ENCODE measurements at regions not wholly inside any gene's neighbourhood (a gene's known extent, or its start where the extent isn't known, plus 50 kb on each side); places are given as distances from the start of the nearest gene placed in this dataset.

DNA sequence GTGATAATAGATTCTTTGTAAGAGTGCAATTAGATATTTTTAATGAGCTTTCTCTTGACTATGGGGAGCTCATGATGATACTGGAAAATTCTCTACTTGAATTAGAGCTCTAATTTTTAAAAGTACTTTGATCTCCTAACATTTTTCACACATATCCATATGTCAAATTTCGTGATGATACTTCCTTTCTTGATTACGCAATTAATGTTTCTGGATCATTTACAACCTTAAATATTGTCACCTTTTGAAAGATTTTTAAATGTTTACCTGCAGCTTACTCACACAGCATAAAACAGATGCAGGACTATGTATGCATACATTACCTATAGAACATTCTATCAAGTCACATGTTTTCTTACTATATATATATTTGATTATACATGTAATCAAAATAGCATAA is 598.5 kb upstream of the DSEL start:
- Histone ChIP-seq H3K9me3 (ENCODE audit: control insufficient read depth, low read length) (no peaks in the 10 kb centered on the region), H3K4me1 (ENCODE audit: control insufficient read depth, insufficient read depth, low read length) (no peaks in the 10 kb centered on the region), H3K27me3 (ENCODE audit: control insufficient read depth, insufficient read depth) (no peaks in the 10 kb centered on the region), H3K27ac (ENCODE audit: low read length) (no peak overlapping the region), H3K4me3 (ENCODE audit: low read length) (no peak overlapping the region)
- intact Hi-C loops (cut with DNase I), result no loop called here
- DNase-seq (no peak), ATAC-seq (no peak)
- WGBS, result 87% methylated on average over 2 of the region's 2 CpGs

DNA sequence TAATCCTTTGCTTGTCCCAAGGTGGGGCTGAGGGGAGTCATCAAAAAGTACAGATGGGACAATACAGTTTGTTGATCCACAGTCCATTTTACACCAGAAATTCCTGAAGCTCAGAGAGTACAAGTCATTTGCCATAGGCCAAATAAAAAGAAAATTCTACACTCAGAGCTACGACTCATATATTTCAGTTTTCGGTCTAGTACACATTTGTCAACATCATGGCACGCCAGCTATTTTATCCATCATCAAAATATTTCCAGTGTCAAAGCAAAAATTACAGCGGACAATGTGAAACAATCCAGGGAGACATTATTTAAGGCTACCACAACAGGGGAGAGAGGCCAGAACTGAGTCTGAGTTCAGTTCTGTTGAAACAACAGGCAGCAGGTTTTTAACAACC is 587.5 kb upstream of the DSEL start:
- ATAC-seq (no peak), DNase-seq (no peak)
- H3K4me3 ChIP-seq (ENCODE audit: low read length), result no peak overlapping the region
- 91% methylated on average over 4 of the region's 4 CpGs for WGBS
- no peaks in the 10 kb centered on the region for H3K4me1 ChIP-seq (ENCODE audit: control insufficient read depth, insufficient read depth, low read length)
- intact Hi-C loops (cut with DNase I), result no loop called here
- H3K9me3 ChIP-seq (ENCODE audit: control insufficient read depth, low read length), result no peaks in the 10 kb centered on the region
- no peak overlapping the region for H3K27ac ChIP-seq (ENCODE audit: low read length)
- H3K27me3 ChIP-seq (ENCODE audit: control insufficient read depth, insufficient read depth), result no peaks in the 10 kb centered on the region

DNA sequence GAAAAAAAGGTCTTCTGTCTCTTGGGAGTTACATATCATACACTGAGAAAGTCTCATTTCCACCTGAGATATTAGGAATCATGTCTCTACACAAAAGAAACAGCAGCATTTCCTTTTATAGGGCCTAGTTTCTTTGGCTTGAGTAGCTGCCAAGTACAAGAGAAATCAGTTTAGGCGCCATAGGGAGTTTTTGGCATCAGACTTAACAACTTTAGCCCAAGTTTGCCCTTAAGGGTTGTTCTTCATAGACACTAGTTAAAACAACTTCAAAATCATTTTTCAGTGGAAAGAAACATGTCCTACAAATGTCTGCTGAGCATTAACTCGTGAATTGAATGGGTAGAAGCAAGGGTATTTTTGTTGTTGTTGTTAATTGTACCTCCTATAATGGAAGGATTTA is 587.0 kb upstream of the DSEL start:
- intact Hi-C loops (cut with DNase I), result no loop called here
- ATAC-seq, result no peak
- no peak overlapping the region for H3K27ac ChIP-seq (ENCODE audit: low read length)
- no peaks in the 10 kb centered on the region for H3K9me3 ChIP-seq (ENCODE audit: control insufficient read depth, low read length)
- 60% methylated on average over 2 of the region's 2 CpGs for WGBS
- no peaks in the 10 kb centered on the region for H3K4me1 ChIP-seq (ENCODE audit: control insufficient read depth, insufficient read depth, low read length)
- no peaks in the 10 kb centered on the region for H3K27me3 ChIP-seq (ENCODE audit: control insufficient read depth, insufficient read depth)
- DNase-seq, result no peak
- no peak overlapping the region for H3K4me3 ChIP-seq (ENCODE audit: low read length)

DNA sequence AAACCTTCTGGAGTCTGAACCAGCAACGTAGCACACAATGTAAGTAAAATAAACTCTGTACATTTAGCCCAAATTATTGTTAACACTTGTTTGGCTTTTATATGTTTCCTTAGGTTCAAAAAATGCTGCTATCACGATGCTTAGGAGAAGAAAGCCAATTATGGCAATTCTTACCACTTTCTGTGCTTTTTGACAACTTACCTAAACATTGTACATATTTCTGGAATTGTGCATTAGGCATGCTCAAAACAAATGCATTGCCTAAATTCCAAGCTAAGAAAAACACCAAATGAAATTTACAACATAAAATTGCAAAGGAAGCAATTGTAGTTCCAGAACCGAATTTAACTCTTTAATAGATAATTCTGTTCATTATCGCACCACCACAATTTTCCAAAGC is 585.6 kb upstream of the DSEL start:
- DNase-seq (no peak), ATAC-seq (no peak)
- Histone ChIP-seq H3K4me3 (ENCODE audit: low read length) (no peak overlapping the region), H3K9me3 (ENCODE audit: control insufficient read depth, low read length) (no peaks in the 10 kb centered on the region), H3K4me1 (ENCODE audit: control insufficient read depth, insufficient read depth, low read length) (no peaks in the 10 kb centered on the region), H3K27ac (ENCODE audit: low read length) (no peak overlapping the region), H3K27me3 (ENCODE audit: control insufficient read depth, insufficient read depth) (no peaks in the 10 kb centered on the region)
- intact Hi-C loops (cut with DNase I), result no loop called here
- 74% methylated on average over 4 of the region's 4 CpGs for WGBS

DNA sequence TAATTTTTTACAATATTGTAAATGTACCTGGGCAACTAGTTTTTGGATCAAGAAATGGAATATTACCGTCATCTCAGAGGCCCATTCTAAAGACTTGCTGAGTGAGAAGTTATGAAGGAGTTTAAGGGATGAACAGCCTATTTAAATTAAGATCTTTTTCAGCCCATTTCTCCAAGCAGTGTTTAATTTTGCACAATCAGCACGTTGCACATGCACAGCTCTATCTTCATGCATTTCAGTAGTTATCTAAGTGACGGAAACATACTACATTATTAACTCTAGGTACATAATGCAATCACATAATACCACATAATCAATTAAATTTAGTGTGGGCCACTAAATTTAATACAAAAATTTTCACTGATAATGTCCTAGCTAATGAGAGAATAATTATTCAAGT is 582.1 kb upstream of the DSEL start:
- no peaks in the 10 kb centered on the region for H3K4me1 ChIP-seq (ENCODE audit: control insufficient read depth, insufficient read depth, low read length)
- 80% methylated on average over 3 of the region's 3 CpGs for whole genome bisulfite sequencing
- DNase-seq (no peak), ATAC-seq (no peak)
- H3K27ac ChIP-seq (ENCODE audit: low read length), result no peak overlapping the region
- no peak overlapping the region for H3K4me3 ChIP-seq (ENCODE audit: low read length)
- H3K27me3 ChIP-seq (ENCODE audit: control insufficient read depth, insufficient read depth), result no peaks in the 10 kb centered on the region
- intact Hi-C loops (cut with DNase I), result no loop called here
- H3K9me3 ChIP-seq (ENCODE audit: control insufficient read depth, low read length), result no peaks in the 10 kb centered on the region

DNA sequence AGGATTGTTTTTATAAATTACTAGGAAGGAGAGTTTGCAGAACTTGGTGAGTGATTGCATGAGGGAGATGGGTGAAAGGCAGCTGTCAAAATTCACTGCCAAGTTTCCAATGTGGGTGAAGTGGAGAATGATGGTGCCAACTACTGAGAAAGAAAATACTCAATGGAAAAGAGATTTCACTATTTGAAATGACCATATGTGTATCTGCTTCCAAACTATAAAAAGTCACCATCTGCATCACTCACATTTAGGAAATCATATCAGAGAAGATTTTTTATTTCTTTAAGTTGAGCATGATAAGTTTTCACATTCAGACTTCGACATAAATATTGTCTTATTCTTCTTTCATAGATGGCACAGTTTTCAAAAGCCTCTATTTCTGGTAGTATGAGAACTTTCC is 570.0 kb upstream of the DSEL start:
- 57% methylated on average over 1 of the region's 1 CpG for WGBS
- DNase-seq, result no peak
- intact Hi-C loops (cut with DNase I), result no loop called here
- Histone ChIP-seq H3K27ac (ENCODE audit: low read length) (no peak overlapping the region), H3K27me3 (ENCODE audit: control insufficient read depth, insufficient read depth) (no peaks in the 10 kb centered on the region), H3K4me3 (ENCODE audit: low read length) (no peak overlapping the region), H3K9me3 (ENCODE audit: control insufficient read depth, low read length) (no peaks in the 10 kb centered on the region), H3K4me1 (ENCODE audit: control insufficient read depth, insufficient read depth, low read length) (no peaks in the 10 kb centered on the region)
- ATAC-seq, result no peak

DNA sequence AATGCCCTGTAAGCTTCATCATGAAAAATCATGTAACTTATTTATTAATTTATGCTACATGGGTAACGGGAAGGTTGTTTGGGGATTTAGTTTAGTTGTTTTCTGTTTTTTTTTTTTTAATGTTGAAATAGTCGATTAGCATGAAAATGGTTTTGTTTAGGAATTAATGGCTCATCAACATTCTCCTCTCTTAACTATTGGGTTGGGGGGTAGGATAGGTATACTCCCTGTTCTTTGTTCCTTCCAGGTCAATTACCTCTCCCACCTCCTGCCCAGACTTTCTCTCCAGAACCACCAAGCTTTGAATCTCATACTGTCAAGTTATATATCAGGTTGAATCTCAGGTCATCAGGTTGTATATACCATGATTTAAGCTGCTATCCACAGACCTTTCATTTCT is 568.7 kb upstream of the DSEL start:
- no peaks in the 10 kb centered on the region for H3K27me3 ChIP-seq (ENCODE audit: control insufficient read depth, insufficient read depth)
- no peak overlapping the region for H3K4me3 ChIP-seq (ENCODE audit: low read length)
- DNase-seq (no peak), ATAC-seq (no peak)
- no peak overlapping the region for H3K27ac ChIP-seq (ENCODE audit: low read length)
- WGBS, result 61% methylated on average over 2 of the region's 2 CpGs
- no peaks in the 10 kb centered on the region for H3K4me1 ChIP-seq (ENCODE audit: control insufficient read depth, insufficient read depth, low read length)
- no peaks in the 10 kb centered on the region for H3K9me3 ChIP-seq (ENCODE audit: control insufficient read depth, low read length)
- intact Hi-C loops (cut with DNase I), result no loop called here

DNA sequence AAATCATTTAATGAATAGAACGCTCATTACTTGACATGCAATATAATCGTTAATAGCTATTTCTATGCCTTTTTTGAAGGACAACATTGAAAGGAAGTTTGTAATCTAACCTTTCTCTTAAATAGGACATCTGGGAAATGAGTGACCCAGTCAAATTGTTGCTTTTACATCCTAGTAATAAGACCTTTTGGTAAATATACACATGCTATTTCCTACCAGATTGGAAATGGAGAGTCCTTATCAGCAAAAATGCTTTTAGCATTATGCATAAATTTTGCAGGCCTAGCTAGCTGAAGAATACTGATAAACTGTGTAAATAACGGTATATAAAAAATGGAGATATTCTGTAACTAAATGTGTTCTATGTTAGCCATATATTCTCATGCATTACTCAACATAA is 567.3 kb upstream of the DSEL start:
- ATAC-seq (no peak), DNase-seq (no peak)
- no peaks in the 10 kb centered on the region for H3K27me3 ChIP-seq (ENCODE audit: control insufficient read depth, insufficient read depth)
- H3K4me1 ChIP-seq (ENCODE audit: control insufficient read depth, insufficient read depth, low read length), result no peaks in the 10 kb centered on the region
- H3K27ac ChIP-seq (ENCODE audit: low read length), result no peak overlapping the region
- H3K4me3 ChIP-seq (ENCODE audit: low read length), result no peak overlapping the region
- intact Hi-C loops (cut with DNase I), result no loop called here
- H3K9me3 ChIP-seq (ENCODE audit: control insufficient read depth, low read length), result no peaks in the 10 kb centered on the region
- 54% methylated on average over 3 of the region's 3 CpGs for WGBS

DNA sequence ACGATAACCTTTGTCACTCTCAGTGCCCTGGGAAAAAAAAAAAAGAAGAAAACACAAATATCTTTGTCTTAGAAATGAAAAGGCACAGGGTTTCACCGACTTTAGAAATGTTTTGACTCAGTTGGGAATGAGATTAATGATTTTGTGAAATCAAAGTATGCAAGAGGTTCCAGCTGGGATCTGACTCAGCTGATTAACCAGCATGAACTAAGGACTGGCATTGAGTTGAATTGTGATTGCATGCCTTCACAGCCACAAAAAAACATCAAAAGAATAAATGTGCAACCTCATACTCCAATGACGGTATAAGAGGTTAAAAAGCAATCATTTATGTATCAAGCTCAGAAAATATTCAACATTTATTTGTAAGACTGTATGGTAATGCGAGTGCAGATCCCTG is 566.6 kb upstream of the DSEL start:
- DNase-seq (no peak), ATAC-seq (no peak)
- intact Hi-C loops (cut with DNase I), result no loop called here
- H3K4me3 ChIP-seq (ENCODE audit: low read length), result no peak overlapping the region
- 46% methylated on average over 4 of the region's 4 CpGs for WGBS
- H3K27ac ChIP-seq (ENCODE audit: low read length), result no peak overlapping the region
- H3K4me1 ChIP-seq (ENCODE audit: control insufficient read depth, insufficient read depth, low read length), result no peaks in the 10 kb centered on the region
- no peaks in the 10 kb centered on the region for H3K27me3 ChIP-seq (ENCODE audit: control insufficient read depth, insufficient read depth)
- H3K9me3 ChIP-seq (ENCODE audit: control insufficient read depth, low read length), result no peaks in the 10 kb centered on the region

DNA sequence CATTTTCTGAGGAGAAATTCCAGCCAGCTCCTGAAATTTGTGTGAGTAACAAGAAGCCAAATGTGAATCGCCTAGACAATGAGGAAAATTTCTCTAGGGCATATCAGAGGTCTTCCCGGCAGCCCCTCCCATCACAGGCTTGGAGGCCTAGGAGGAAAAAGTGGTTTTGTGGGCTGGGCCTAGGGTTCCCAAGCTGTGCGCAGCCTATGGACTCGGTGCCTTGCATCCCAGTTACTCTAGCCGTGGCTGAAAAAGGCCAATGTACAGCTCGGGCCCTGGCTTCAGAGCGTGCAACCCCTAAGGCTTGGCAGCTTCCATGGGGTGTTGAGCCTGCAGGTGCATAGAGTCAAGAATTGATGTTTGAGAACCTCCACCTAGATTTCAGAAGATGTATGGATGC is 556.2 kb upstream of the DSEL start:
- Histone ChIP-seq H3K27ac (ENCODE audit: low read length) (no peak overlapping the region), H3K9me3 (ENCODE audit: control insufficient read depth, low read length) (no peaks in the 10 kb centered on the region), H3K4me3 (ENCODE audit: low read length) (no peak overlapping the region), H3K27me3 (ENCODE audit: control insufficient read depth, insufficient read depth) (no peaks in the 10 kb centered on the region), H3K4me1 (ENCODE audit: control insufficient read depth, insufficient read depth, low read length) (no peaks in the 10 kb centered on the region)
- no peak for DNase-seq
- intact Hi-C loops (cut with DNase I), result no loop called here
- 86% methylated on average over 7 of the region's 7 CpGs for WGBS
- no peak for ATAC-seq

DNA sequence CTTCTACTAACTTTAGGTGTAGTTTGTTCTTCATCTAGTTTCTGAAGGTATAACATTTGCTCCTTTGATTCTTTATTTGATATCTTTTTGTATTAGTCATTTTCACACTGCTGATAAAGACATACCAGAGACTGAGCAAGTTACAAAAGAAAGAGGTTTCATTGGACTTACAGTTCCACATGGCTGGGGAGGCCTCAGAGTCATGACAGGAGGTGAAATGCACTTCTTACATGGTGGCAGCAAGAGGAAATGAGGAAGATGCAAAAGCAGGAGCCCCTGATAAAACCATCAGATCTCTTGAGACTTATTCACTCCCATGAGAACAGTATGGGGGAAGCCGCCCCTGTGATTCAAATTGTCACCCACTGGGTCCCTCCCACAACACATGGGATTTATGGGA is 544.4 kb upstream of the DSEL start:
- no peaks in the 10 kb centered on the region for H3K9me3 ChIP-seq (ENCODE audit: control insufficient read depth, low read length)
- H3K4me1 ChIP-seq (ENCODE audit: control insufficient read depth, insufficient read depth, low read length), result no peaks in the 10 kb centered on the region
- H3K4me3 ChIP-seq (ENCODE audit: low read length), result no peak overlapping the region
- H3K27ac ChIP-seq (ENCODE audit: low read length), result no peak overlapping the region
- intact Hi-C loops (cut with DNase I), result no loop called here
- DNase-seq (no peak), ATAC-seq (no peak)
- no peaks in the 10 kb centered on the region for H3K27me3 ChIP-seq (ENCODE audit: control insufficient read depth, insufficient read depth)
- WGBS, result 79% methylated on average over 1 of the region's 1 CpG

DNA sequence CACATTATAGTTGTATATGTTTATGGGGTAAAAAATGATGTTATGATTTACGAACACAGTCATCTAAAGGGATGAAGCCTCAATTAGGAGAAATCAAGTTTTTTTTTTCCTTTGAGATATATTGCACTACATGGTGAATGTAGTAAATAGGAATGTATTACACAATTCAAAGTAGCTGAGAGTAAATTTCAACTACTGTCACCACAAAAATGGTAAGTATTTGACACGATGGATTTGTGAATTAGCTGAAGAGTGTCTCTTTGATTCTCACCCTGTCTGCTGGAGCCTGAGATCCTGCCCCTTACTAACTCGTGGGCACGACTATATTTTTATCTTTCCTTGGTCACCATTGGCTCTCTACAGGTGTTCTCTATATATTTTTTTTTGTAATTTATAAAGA is 540.4 kb upstream of the DSEL start:
- Histone ChIP-seq H3K4me3 (ENCODE audit: low read length) (no peak overlapping the region), H3K4me1 (ENCODE audit: control insufficient read depth, insufficient read depth, low read length) (no peaks in the 10 kb centered on the region), H3K9me3 (ENCODE audit: control insufficient read depth, low read length) (no peaks in the 10 kb centered on the region), H3K27ac (ENCODE audit: low read length) (no peak overlapping the region), H3K27me3 (ENCODE audit: control insufficient read depth, insufficient read depth) (no peaks in the 10 kb centered on the region)
- no peak for DNase-seq
- ATAC-seq, result no peak
- intact Hi-C loops (cut with DNase I), result no loop called here
- WGBS, result 70% methylated on average over 4 of the region's 4 CpGs
